Caco-2 (cell line): ENCODE measurements at regions not wholly inside any gene's neighbourhood (a gene's known extent, or its start where the extent isn't known, plus 50 kb on each side); places are given as distances from the start of the nearest gene placed in this dataset.

ENCODE experiments used
- BruUV-seq: library from RNA; stranded (reverse); fragments of 400-500 nt; replicated peaks from 2 replicates; lab custom pipeline; 2021; lab: Mats Ljungman, UMichigan
- CTCF ChIA-PET: fragments of 300-600 bp; sonication (Branson Sonifier 250); formaldehyde crosslinking; loops from one replicate; lab custom pipeline; 2022; ENCODE audit warnings: antibody characterized with exemption; lab: Charles Lee
- POLR2A ChIA-PET: fragments of 300-600 bp; sonication (Branson Sonifier 250); formaldehyde crosslinking; loops from one replicate; lab custom pipeline; 2022; ENCODE audit warnings: antibody characterized with exemption; lab: Charles Lee
- DNase-seq, 2 experiments: peaks; one replicate each; pipeline versions ENCODE4 v3.0.0 to v3.0.0-alpha.2; 2020 to 2022
- H3K27me3 ChIP-seq: replicated peaks from 2 replicates; pipeline ENCODE4 v1.6.0; 2011; ENCODE audit warnings: low read length; ENCODE audit not compliant: control insufficient read depth, insufficient read depth
- H3K36me3 ChIP-seq: 2 replicates; pipeline ENCODE4 v1.5.1; 2011; ENCODE audit warnings: low read length; ENCODE audit not compliant: control insufficient read depth, insufficient read depth
- H3K4me1 ChIP-seq: fragments of 250-450 bp; sonication (Bioruptor Pico); 2 replicates; pipeline ENCODE4 v1.5.1; 2020; ENCODE audit warnings: mild to moderate bottlenecking
- H3K4me3 ChIP-seq: 2 replicates; pipeline ENCODE4 v1.5.1; 2011; ENCODE audit warnings: low read depth, mild to moderate bottlenecking, control low read depth, low read length
- H3K9me3 ChIP-seq: fragments of 250-450 bp; sonication (Bioruptor Pico); 2 replicates; pipeline ENCODE4 v1.5.1; 2020; ENCODE audit warnings: mild to moderate bottlenecking, moderate library complexity
- H3K27ac Mint-ChIP-seq: one replicate; pipeline ENCODE4 v1.8.0; 2022; ENCODE audit warnings: mixed read lengths; ENCODE audit not compliant: unreplicated experiment
- H3K27me3 Mint-ChIP-seq: one replicate; pipeline ENCODE4 v1.8.0; 2022; ENCODE audit warnings: mixed read lengths; ENCODE audit not compliant: insufficient read depth, unreplicated experiment
- H3K36me3 Mint-ChIP-seq: one replicate; pipeline ENCODE4 v1.8.0; 2022; ENCODE audit warnings: mild to moderate bottlenecking, mixed read lengths; ENCODE audit not compliant: insufficient read depth, unreplicated experiment
- H3K4me1 Mint-ChIP-seq: one replicate; pipeline ENCODE4 v1.8.0; 2022; ENCODE audit warnings: low read depth, mixed read lengths; ENCODE audit not compliant: unreplicated experiment
- H3K4me3 Mint-ChIP-seq: one replicate; pipeline ENCODE4 v1.8.0; 2022; ENCODE audit warnings: mild to moderate bottlenecking, moderate library complexity, mixed read lengths; ENCODE audit not compliant: unreplicated experiment
- H3K9me3 Mint-ChIP-seq: one replicate; pipeline ENCODE4 v1.8.0; 2022; ENCODE audit warnings: mixed read lengths; ENCODE audit not compliant: unreplicated experiment
- CTCF ChIP-seq, 2 experiments: fragments of 200-600 bp in 1 of 2; IDR thresholded peaks; 1 replicate in 1 of 2; 2 replicates in 1 of 2; pipeline versions ENCODE4 v1.5.1 to v1.8.0; 2011 to 2022; ENCODE audit warnings: antibody characterized with exemption in 1 of 2, control low read depth in 1 of 2, inconsistent platforms in 1 of 2, low read depth in 1 of 2, low read length in 1 of 2, mild to moderate bottlenecking in 1 of 2, moderate library complexity in 1 of 2; ENCODE audit not compliant: insufficient read depth in 1 of 2, severe bottlenecking in 1 of 2, unreplicated experiment in 1 of 2
- intact Hi-C: fragments of 100-400 bp; cut with micrococcal nuclease; formaldehyde crosslinking; loops from one replicate; pipeline ENCODE4 v1.10.0; 2022; ENCODE audit not compliant: unreplicated experiment

- BruUV-seq, result no TSS peak
- no peaks in the 10 kb centered on the region for H3K36me3 ChIP-seq
- intact Hi-C loops, result no loop called here
- Mint-ChIP-seq H3K27me3 (no peaks in the 10 kb centered on the region), H3K36me3 (peaks cover 15% of the 10 kb centered on the region), H3K9me3 (no peaks in the 10 kb centered on the region), H3K4me3 (no peak overlapping the region), H3K4me1 (peaks cover 26% of the 10 kb centered on the region), H3K27ac (peak overlapping the region; percentile 4)
- H3K4me3 ChIP-seq, result no peak overlapping the region
- POLR2A ChIA-PET, result no interaction called here
- H3K27me3 ChIP-seq, result no peaks in the 10 kb centered on the region
- no peak for TF ChIP-seq CTCF (IDR thresholded peaks at IDR 0.05; ENCODE audit: insufficient read depth in 1 of 2, low read depth in 1 of 2, low read length in 1 of 2, severe bottlenecking in 1 of 2, unreplicated experiment in 1 of 2)
- CTCF ChIA-PET, result no interaction called here
- H3K4me1 ChIP-seq, result peaks cover 9% of the 10 kb centered on the region
- no peaks in the 10 kb centered on the region for H3K9me3 ChIP-seq
- DNase-seq, result no peak
Observed at GRCh38 chr5:147049764-147050163, 171.2 kb upstream of the PPP2R2B start.

GRCh38 chr5:147050172-147050571, 171.6 kb upstream of the PPP2R2B start:
- no TSS peak for BruUV-seq
- Mint-ChIP-seq H3K4me1 (peaks cover 26% of the 10 kb centered on the region), H3K9me3 (no peaks in the 10 kb centered on the region), H3K27ac (peak overlapping the region; percentile 4), H3K36me3 (peaks cover 15% of the 10 kb centered on the region), H3K27me3 (no peaks in the 10 kb centered on the region), H3K4me3 (no peak overlapping the region)
- no peaks in the 10 kb centered on the region for H3K9me3 ChIP-seq
- ChIA-PET POLR2A (no interaction called here), CTCF (no interaction called here)
- DNase-seq, result no peak
- no peak for TF ChIP-seq CTCF (IDR thresholded peaks at IDR 0.05; ENCODE audit: insufficient read depth in 1 of 2, low read depth in 1 of 2, low read length in 1 of 2, severe bottlenecking in 1 of 2, unreplicated experiment in 1 of 2)
- no peaks in the 10 kb centered on the region for H3K36me3 ChIP-seq
- H3K4me3 ChIP-seq, result no peak overlapping the region
- intact Hi-C loops, result no loop called here
- peaks cover 5% of the 10 kb centered on the region for H3K4me1 ChIP-seq
- H3K27me3 ChIP-seq, result no peaks in the 10 kb centered on the region

DNA sequence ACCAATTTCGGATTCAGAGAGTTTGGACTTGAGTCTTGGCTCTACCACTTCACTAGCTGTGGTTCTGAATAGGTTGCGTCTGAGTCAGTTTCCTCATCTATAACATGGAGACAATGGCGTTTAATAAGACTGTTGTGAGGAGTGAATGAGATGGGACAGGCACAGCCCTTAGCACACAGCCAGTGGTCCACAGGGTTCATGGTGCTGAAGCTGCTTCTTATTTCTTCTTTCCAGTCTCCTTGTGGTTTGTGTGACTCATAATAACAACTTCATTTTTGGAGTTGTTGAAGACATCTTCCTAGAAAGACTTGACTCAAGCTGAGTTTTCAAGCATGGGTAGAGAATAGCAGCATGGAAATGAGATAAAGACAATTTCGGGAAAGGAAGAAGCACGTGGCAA, 172.6 kb upstream of the PPP2R2B start:
- CTCF ChIA-PET, result no interaction called here
- no peak overlapping the region for H3K4me3 Mint-ChIP-seq
- no peaks in the 10 kb centered on the region for H3K36me3 ChIP-seq

More for the DNA sequence above, 172.6 kb upstream of the PPP2R2B start:
- Mint-ChIP-seq H3K9me3 (no peaks in the 10 kb centered on the region), H3K27me3 (no peaks in the 10 kb centered on the region), H3K4me1 (peaks cover 19% of the 10 kb centered on the region), H3K36me3 (peaks cover 7% of the 10 kb centered on the region), H3K27ac (no peak overlapping the region)
- no TSS peak for BruUV-seq
- Histone ChIP-seq H3K4me3 (no peak overlapping the region), H3K9me3 (no peaks in the 10 kb centered on the region), H3K4me1 (no peaks in the 10 kb centered on the region; the same call in 1 of the 2 replicates), H3K27me3 (no peaks in the 10 kb centered on the region)
- no peak for DNase-seq
- TF ChIP-seq CTCF (IDR thresholded peaks at IDR 0.05; ENCODE audit: insufficient read depth in 1 of 2, low read depth in 1 of 2, low read length in 1 of 2, severe bottlenecking in 1 of 2, unreplicated experiment in 1 of 2), result no peak
- POLR2A ChIA-PET, result no interaction called here
- intact Hi-C loops, result no loop called here
